ENCODE measurements at regions not wholly inside any gene's neighbourhood (a gene's known extent, or its start where the extent isn't known, plus 50 kb on each side); places are given as distances from the start of the nearest gene placed in this dataset.

- TF ChIP-seq CTCF (conservative IDR thresholded peaks at IDR 0.05; ENCODE audit: low read depth, low read length) (no peak), EZH2 (IDR thresholded peaks at IDR 0.05; ENCODE audit: low read length, unreplicated experiment) (no peak)
Observed at GRCh38 chr5:133750356-133750755, 138.0 kb upstream of the FSTL4 start.

Measured in PC-3 (cell line).